ENCODE measurements at regions not wholly inside any gene's neighbourhood (a gene's known extent, or its start where the extent isn't known, plus 50 kb on each side); places are given as distances from the start of the nearest gene placed in this dataset.

DNA sequence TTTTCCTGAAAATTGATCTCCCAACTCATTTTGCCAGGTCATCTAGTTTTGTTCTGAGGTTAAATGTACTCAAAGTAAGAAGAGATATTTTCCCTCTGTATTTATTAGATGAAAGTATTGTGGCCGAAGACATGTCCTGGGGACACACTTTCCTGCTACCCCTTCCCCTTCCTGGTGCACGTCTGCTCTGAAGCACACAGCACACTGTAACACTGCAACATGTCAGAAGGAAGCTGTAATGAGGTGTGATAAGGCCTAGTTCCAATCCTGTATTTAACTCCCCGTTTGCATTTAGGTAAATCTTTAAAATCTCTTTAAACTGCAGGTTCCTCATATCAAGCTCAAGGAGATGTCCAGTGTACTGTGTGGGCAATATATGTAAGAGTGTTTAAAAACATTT, 99.4 kb downstream of the HDGFL1 start:
- DNase-seq (ENCODE audit: low spot score) = no peak

DNA sequence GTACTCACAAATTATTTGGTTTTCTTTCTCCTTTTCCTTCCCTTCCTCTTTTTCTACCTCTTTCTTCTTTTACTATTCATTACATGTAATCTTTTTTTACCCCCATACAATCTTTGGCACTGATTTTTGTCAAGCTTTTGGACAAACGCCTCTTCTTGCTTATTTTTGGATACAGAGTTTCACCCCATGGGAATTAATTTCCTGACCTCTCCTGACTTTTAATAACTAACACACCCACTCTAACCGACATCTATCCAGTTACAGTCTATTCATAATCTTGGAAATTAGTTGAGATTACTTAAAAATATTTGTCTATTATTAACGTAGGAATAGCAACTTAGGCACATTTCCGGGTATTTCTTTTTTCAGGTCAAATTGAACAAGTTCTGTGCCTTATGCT, 101.2 kb downstream of the HDGFL1 start:
- no peak for DNase-seq (ENCODE audit: low spot score)

GRCh38 chr6:22673474-22673873, 104.1 kb downstream of the HDGFL1 start:
- no peak for DNase-seq (ENCODE audit: low spot score)

DNA sequence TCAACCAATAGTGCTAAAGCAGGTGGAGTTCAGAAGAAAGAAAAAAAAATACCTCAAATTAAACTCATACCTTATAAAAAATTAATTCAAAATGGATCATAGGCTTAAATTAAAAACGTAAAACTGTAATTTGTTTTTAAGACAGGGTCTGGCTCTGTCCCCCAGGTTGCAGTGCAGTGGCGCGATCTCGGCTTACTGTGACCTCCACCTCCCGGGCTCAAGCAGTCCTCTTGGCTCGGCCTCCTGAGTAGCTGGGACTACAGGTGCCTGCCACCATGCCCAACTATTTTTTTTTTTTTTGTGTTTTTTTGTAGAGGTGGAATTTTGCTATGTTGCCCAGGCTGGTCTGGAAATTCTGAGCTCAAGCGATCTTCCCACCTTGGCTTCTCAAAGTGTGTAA, 111.6 kb downstream of the HDGFL1 start:
- DNase-seq (ENCODE audit: low spot score) = no peak

DNA sequence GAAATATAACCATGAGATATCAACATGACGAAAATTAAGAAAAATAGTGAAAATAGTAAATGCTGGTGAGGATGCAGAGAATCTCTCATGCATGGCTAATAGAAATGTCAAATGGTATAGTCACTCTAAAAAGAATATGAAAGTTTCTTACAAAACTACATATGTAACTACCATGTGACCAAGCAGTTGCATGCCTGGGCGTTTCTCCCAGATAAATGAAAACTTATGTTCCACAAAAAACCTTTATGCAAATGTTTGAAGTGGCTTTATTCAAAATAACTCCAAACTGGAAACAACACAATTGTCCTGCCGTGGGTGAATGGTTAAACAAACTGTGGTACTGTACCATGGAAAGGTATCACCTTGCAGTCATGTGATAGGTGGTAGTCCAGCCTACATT, 112.4 kb downstream of the HDGFL1 start:
- no peak for DNase-seq (ENCODE audit: low spot score)

- no peak for DNase-seq (ENCODE audit: low spot score)
Observed at GRCh38 chr6:22682979-22683378, 113.6 kb downstream of the HDGFL1 start.

DNA sequence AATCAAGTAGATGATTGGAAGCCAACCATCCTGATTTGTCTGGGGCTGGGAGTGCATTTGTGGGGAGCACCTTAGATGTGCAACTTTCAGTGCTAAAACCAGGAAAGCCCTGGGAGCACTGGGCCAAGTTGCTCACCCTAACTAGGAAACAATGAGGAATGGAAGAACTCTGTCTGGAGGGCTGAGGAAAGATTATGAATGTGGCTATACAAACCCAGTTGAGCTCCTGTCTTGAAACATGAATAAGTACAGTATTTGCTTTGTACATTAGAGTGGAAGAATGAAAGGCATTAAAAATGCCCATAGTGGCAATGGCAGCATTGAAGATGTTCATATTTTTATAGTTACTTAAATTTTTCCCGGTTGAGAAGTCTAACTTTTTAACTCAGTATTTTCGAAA, 121.1 kb downstream of the HDGFL1 start:
- DNase-seq (ENCODE audit: low spot score) = no peak

DNA sequence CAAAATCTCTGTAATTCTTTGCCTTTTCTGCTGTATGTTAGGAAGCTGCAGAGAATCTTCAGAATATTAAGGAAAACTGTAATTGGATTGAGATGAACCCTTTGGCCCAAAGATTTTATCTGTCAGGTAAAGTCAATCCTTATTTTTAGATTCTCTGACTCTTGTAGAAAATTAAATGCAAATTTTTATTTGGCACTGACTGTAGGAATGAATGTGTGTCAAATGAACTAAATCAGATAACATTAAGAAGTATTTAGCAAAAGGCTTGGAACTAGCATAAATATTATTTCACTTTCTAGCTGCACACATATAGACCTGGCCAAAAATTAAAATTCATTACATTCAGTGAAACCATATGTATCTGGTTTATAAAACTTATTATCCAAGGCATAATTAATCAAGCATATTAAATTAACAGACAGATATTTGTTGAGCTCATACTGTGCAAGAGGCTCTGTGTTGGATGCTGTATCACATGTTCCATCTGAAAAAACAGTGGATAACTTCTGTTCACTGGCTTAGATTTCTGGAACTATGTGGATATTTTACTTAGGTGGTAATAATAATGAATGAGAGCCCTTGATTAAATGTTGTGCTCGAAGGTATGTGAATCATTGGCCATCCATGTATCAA, 124.8 kb downstream of the HDGFL1 start:
- no peak for DNase-seq (ENCODE audit: low spot score)

- no peak for DNase-seq (ENCODE audit: low spot score)
Observed at GRCh38 chr6:22696481-22696880, 127.1 kb downstream of the HDGFL1 start.

GRCh38 chr6:22697306-22697705, 127.9 kb downstream of the HDGFL1 start:
- DNase-seq (ENCODE audit: low spot score) = no peak

GRCh38 chr6:22699151-22699550, 129.8 kb downstream of the HDGFL1 start:
- DNase-seq (ENCODE audit: low spot score) = no peak

- no peak for DNase-seq (ENCODE audit: low spot score)
Observed at GRCh38 chr6:22706651-22707050, 137.3 kb downstream of the HDGFL1 start.

DNA sequence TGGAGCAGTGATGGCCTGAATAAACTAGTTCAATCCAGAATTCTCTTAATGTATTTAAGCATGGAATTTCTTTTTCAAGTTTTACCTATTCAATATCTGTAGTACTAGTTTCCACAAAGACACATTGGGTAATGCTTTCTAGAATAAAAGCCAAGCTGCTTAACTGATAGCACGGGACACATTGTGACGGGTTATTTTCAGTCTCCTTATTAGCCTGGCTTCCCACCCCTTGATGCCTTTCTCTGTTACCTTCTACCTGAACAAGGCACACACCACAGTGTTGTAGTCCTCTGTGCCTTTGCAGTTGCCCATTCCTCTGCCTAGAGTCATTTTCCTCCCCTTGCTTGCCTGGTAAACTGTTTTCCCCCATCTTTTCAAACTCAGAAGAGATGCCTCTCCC, 139.1 kb downstream of the HDGFL1 start:
- no peak for DNase-seq (ENCODE audit: low spot score)

- DNase-seq (ENCODE audit: low spot score) = no peak
Observed at GRCh38 chr6:22709803-22710202, 140.4 kb downstream of the HDGFL1 start.

DNA sequence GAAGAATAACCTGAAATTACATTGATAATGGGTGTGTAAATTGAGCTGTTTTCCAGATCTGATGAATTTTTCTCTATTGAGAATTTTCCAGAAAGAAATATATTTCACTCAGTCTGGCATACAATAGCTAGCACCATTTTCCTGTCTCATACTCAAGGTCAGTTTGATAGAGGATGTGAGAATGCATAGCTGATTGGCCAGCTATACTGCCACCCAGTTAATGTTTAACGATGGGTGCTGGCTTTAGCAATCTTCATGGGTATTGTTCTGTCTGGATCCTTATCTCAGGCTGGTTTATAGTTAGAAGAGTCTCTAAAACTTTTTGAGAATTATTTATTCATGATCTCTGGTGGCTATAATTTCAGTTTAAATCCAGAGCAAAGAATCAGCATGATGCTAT, 147.4 kb downstream of the HDGFL1 start:
- no peak for DNase-seq (ENCODE audit: low spot score)

DNA sequence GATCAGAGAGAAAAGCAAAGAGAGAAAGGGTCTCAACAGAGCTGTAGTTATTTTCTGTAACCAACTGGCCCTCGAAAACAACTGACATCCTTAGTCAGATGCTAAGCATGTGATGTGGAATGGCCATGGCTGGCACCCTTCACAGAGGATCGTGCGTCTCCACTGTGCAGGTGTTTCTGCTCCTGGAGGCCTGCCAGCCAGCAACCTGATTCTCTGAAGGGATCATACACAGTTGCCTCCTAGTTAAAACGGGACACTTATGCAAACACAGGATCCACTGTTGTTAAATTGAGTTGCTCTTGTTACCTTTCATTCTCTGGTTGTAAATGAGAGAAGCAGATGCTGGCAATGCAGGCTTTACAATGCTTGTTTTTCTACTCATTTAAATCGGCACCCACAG, 148.5 kb downstream of the HDGFL1 start:
- no peak for DNase-seq (ENCODE audit: low spot score)

- DNase-seq (ENCODE audit: low spot score) = no peak
Observed at GRCh38 chr6:22722913-22723312, 153.5 kb downstream of the HDGFL1 start.

DNA sequence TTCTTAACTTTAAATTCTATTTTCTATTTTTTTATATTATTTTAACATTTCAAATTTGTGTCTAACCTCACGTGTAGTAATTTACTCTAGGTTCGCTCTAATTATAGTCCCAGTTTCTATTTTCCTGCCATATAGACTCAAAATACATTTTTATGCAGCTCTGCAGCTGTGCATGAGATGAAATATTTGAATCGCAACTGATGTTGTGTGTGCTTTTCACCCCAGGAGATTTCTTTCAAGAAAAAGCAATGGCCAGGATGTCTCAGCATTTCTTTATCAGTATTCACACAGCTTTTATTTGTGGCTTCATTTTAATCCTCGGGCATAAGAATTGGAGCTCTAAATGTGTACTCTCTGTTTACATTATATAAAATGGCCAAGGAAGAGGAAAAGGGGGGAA, 157.6 kb downstream of the HDGFL1 start:
- DNase-seq (ENCODE audit: low spot score) = no peak

- no peak for DNase-seq (ENCODE audit: low spot score)
Observed at GRCh38 chr6:22727710-22728109, 158.3 kb downstream of the HDGFL1 start.

DNA sequence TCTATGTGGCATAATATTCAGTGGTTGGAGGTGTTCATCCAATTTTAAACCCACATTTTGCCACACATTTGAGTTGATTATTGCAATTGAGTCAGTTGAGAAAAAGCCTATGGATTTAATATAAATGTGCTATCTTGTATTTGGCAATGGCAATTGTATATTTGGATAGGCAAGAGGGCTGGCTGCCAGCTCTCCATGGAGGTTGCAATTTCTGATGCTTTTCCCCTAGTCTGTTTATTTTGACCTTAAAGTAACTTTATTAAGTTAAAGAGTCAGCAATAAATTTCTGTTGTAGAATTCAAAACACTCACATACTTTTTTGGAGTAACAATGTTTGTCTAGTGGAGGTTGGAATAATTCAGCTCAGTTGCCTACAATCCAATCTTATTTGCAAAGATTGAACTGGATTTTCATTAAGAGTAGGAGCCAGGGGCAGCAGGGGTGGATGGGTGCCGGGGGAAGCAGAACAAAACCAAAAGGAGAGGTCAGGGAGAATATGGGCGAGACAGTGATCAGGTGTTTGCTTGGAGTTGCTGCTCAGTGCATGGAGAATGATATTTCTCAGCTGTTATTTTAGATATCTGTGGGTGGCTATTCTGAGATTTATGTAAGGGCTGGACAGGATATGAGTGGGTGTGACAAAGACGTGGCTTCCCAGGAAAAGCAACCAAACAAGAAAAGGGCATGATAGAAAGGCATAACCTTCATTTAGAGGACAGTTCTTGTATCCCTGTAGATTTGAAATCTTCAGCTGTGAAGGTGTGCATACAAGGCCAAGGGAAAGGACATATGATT, 163.0 kb downstream of the HDGFL1 start:
- no peak for DNase-seq (ENCODE audit: low spot score)

DNA sequence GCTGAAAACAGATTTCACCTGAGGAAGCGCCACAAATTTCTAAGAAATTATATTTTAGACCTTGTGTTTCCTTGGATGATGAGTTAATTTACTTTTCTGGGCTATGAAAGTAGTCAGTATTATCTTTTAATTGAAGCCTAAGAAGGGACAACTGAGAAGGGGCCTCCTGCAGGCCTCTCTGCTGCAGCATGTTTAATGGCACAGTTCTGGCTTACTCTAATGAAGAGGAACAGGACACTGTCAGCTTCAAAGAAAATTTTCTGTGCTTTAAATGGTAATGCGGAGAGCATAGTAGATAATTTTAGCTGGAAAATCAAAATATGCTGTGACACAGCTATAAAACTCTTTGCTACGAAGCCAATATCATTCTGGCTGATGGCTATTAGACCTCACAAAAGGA, 167.4 kb downstream of the HDGFL1 start:
- no peak for DNase-seq (ENCODE audit: low spot score)

DNA sequence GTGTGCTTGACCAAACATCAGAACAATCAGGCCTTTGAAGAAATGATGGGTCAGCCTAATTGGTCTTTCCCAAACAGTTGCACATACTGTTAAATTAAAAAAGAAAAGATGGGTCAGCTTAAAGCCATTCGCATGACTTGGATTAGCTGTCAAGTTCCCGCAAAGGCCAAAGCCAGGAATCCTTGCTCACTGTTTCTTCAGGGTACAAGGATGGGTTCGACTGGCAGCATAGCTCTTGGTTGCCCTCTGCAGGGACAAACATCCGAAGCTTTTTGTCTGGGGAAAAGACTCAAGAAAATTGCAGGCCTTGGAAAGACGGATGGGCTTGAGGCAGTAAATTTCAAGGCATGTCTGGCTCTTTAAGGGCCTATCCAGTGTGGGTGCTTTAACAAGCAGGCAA, 168.0 kb downstream of the HDGFL1 start:
- DNase-seq (ENCODE audit: low spot score) = no peak

DNA sequence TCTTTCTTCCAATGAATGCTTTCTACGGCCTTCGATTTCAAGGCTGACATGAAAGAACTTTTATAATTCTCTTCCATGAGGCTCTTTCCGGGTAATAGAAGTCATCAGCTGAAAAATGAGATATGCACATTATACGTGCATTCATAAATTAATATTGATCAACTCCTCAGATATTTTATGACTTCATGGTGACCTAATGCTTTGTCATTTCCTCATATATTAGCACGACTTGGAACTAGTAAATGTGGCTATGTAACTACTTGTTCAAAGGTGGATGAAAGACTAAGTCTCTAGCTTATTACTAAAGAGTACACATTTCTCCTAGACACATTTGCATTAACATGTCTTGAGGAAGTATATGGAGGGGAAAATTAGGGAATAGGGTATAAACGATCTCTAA, 168.8 kb downstream of the HDGFL1 start:
- no peak for DNase-seq (ENCODE audit: low spot score)

DNA sequence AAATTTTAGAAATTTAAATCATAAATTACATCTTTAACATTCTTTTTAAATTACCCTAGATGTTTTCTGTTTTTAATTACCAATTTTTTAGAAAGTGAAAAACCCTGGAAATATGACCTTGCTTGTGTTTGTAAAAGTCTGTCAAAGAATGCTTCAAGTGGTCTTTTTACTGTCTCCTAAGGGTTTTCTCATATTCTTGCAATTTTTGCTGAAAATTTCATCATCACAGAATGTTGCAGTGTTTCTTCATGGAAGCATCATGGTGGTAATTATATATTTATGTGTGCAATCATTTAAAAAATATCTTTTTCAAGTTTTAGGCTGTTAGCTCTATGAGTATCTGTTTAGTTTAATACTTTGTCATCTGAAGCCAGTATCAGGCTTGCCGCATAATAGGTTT, 178.2 kb downstream of the HDGFL1 start:
- no peak for DNase-seq (ENCODE audit: low spot score)
